ENCODE measurements at regions not wholly inside any gene's neighbourhood (a gene's known extent, or its start where the extent isn't known, plus 50 kb on each side); places are given as distances from the start of the nearest gene placed in this dataset.

- no peaks in the 10 kb centered on the region for H3K79me2 ChIP-seq (ENCODE audit: insufficient read depth, low read depth, low read length)
- POLR2A ChIA-PET = interaction anchor here (0.6 to 0.7 kb wide), 2 partner anchors 320 to 809 kb away, joined by 3 to 6 read pairs; no protein-coding TSS in a partner anchor
- no peaks in the 10 kb centered on the region for H3K36me3 ChIP-seq (ENCODE audit: insufficient read depth, low read length)
- no peaks in the 10 kb centered on the region for H3K9me2 ChIP-seq (ENCODE audit: insufficient read depth, low read length)
- no peak for DNase-seq (ENCODE audit: low spot score)
- no peak overlapping the region for H3K4me2 ChIP-seq (ENCODE audit: low read length)
- no peaks in the 10 kb centered on the region for H3K9me3 ChIP-seq (ENCODE audit: low read length)
- H2AFZ ChIP-seq (ENCODE audit: low read length) = no peak overlapping the region
- H3K4me3 ChIP-seq (ENCODE audit: low read depth, low read length, poor library complexity, severe bottlenecking) = no peak overlapping the region
- CTCF ChIA-PET (ENCODE audit: unreplicated experiment) = no interaction called here
- no peaks in the 10 kb centered on the region for H3K4me1 ChIP-seq (ENCODE audit: insufficient read depth, low read length, poor library complexity, severe bottlenecking)
- no TSS peak for BruUV-seq (replicated peaks)
- TF ChIP-seq CTCF (conservative IDR thresholded peaks at IDR 0.05; ENCODE audit: low read length) = no peak
- TF ChIP-seq EZH2phosphoT487 (IDR thresholded peaks at IDR 0.05; ENCODE audit: borderline replicate concordance, low read depth, low read length) = no peak
- no peaks in the 10 kb centered on the region for H4K20me1 ChIP-seq (ENCODE audit: insufficient read depth, low read length)
- H3K27ac ChIP-seq (ENCODE audit: low read depth, low read length, poor library complexity, severe bottlenecking) = no peak overlapping the region
- intact Hi-C loops (cut with micrococcal nuclease; ENCODE audit: unreplicated experiment) = no loop called here
These were observed 72.1 kb upstream of the STK32A start for GRCh38 chr5:147162740-147163139.

- CTCF ChIA-PET (ENCODE audit: unreplicated experiment) = no interaction called here
- TF ChIP-seq EZH2phosphoT487 (IDR thresholded peaks at IDR 0.05; ENCODE audit: borderline replicate concordance, low read depth, low read length) (no peak), CTCF (conservative IDR thresholded peaks at IDR 0.05; ENCODE audit: low read length) (no peak)
- Histone ChIP-seq H2AFZ (ENCODE audit: low read length) (no peak overlapping the region), H3K9me3 (ENCODE audit: low read length) (no peaks in the 10 kb centered on the region), H3K4me1 (ENCODE audit: insufficient read depth, low read length, poor library complexity, severe bottlenecking) (peaks cover 16% of the 10 kb centered on the region), H4K20me1 (ENCODE audit: insufficient read depth, low read length) (no peaks in the 10 kb centered on the region), H3K79me2 (ENCODE audit: insufficient read depth, low read depth, low read length) (no peaks in the 10 kb centered on the region), H3K4me3 (ENCODE audit: low read depth, low read length, poor library complexity, severe bottlenecking) (no peak overlapping the region), H3K36me3 (ENCODE audit: insufficient read depth, low read length) (no peaks in the 10 kb centered on the region), H3K9me2 (ENCODE audit: insufficient read depth, low read length) (no peaks in the 10 kb centered on the region), H3K27ac (ENCODE audit: low read depth, low read length, poor library complexity, severe bottlenecking) (no peak overlapping the region), H3K4me2 (ENCODE audit: low read length) (no peak overlapping the region)
- intact Hi-C loops (cut with micrococcal nuclease; ENCODE audit: unreplicated experiment) = no loop called here
- BruUV-seq (replicated peaks) = no TSS peak
- DNase-seq (ENCODE audit: low spot score) = no peak
- POLR2A ChIA-PET = interaction anchor here (1.4 kb wide), 1 partner anchor 10 kb away, joined by 3 read pairs; no protein-coding TSS in a partner anchor
These were observed 67.3 kb upstream of the STK32A start for GRCh38 chr5:147167529-147167928.

GRCh38 chr5:147168578-147169327, 66.1 kb upstream of the STK32A start:
- no peaks in the 10 kb centered on the region for H3K36me3 ChIP-seq (ENCODE audit: insufficient read depth, low read length)
- ChIA-PET CTCF (ENCODE audit: unreplicated experiment) (no interaction called here), POLR2A (interaction anchor here (0.6 to 1.4 kb wide), 3 partner anchors 9 to 137 kb away, joined by 3 read pairs; no protein-coding TSS in a partner anchor)
- H4K20me1 ChIP-seq (ENCODE audit: insufficient read depth, low read length) = no peaks in the 10 kb centered on the region
- H3K9me2 ChIP-seq (ENCODE audit: insufficient read depth, low read length) = no peaks in the 10 kb centered on the region
- H3K4me1 ChIP-seq (ENCODE audit: insufficient read depth, low read length, poor library complexity, severe bottlenecking) = peaks cover 16% of the 10 kb centered on the region
- H3K27ac ChIP-seq (ENCODE audit: low read depth, low read length, poor library complexity, severe bottlenecking) = no peak overlapping the region
- TF ChIP-seq EZH2phosphoT487 (IDR thresholded peaks at IDR 0.05; ENCODE audit: borderline replicate concordance, low read depth, low read length) (no peak), CTCF (conservative IDR thresholded peaks at IDR 0.05; ENCODE audit: low read length) (no peak)
- no peak overlapping the region for H3K4me3 ChIP-seq (ENCODE audit: low read depth, low read length, poor library complexity, severe bottlenecking)
- no peak overlapping the region for H3K4me2 ChIP-seq (ENCODE audit: low read length)
- no peak overlapping the region for H2AFZ ChIP-seq (ENCODE audit: low read length)
- no peaks in the 10 kb centered on the region for H3K9me3 ChIP-seq (ENCODE audit: low read length)
- DNase-seq (ENCODE audit: low spot score) = no peak
- no peaks in the 10 kb centered on the region for H3K79me2 ChIP-seq (ENCODE audit: insufficient read depth, low read depth, low read length)
- no TSS peak for BruUV-seq (replicated peaks)
- intact Hi-C loops (cut with micrococcal nuclease; ENCODE audit: unreplicated experiment) = no loop called here
